IMR-90 (cell line): ENCODE measurements at regions not wholly inside any gene's neighbourhood (a gene's known extent, or its start where the extent isn't known, plus 50 kb on each side); places are given as distances from the start of the nearest gene placed in this dataset.

Source experiments
- ATAC-seq: fragments of 200-7000 bp; cut with Tn5 transposase; 2 replicates; pipeline ENCODE4 v1.9.1; 2020; ENCODE audit warnings: low read depth, mild to moderate bottlenecking, moderate library complexity
- BruUV-seq: library from RNA; stranded (reverse); fragments of 400-500 nt; replicated peaks from 2 replicates; lab custom pipeline; 2021; lab: Mats Ljungman, UMichigan
- CTCF ChIA-PET: fragments of 300-600 bp; formaldehyde crosslinking; extraction: SDS; loops from one replicate; lab custom pipeline; 2021; ENCODE audit warnings: antibody characterized with exemption; lab: Yijun Ruan, JAX
- POLR2A ChIA-PET: fragments of 300-600 bp; sonication (Branson Sonifier 250); formaldehyde crosslinking; loops from one replicate; lab custom pipeline; 2022; ENCODE audit warnings: antibody characterized with exemption; ENCODE audit not compliant: unreplicated experiment; lab: Charles Lee
- DNase-seq: peaks from one replicate; pipeline ENCODE4 v3.0.0; 2013
- H2AFZ ChIP-seq: replicated peaks from 2 replicates; pipeline ENCODE3; 2013; ENCODE audit warnings: low read length, mild to moderate bottlenecking; ENCODE audit not compliant: poor library complexity
- H2AK5ac ChIP-seq: 2 replicates; pipeline ENCODE4 v1.6.1; 2013; ENCODE audit warnings: low read depth, low read length, inconsistent platforms
- H2AK9ac ChIP-seq: replicated peaks from 2 replicates; pipeline ENCODE3; 2013; ENCODE audit warnings: mild to moderate bottlenecking, low read depth, low read length, moderate library complexity; ENCODE audit not compliant: poor library complexity
- H2BK120ac ChIP-seq: 2 replicates; pipeline ENCODE4 v1.6.1; 2013; ENCODE audit warnings: low read depth, low read length, inconsistent platforms
- H2BK15ac ChIP-seq: 3 replicates; pipeline ENCODE4 v1.6.1; 2013; ENCODE audit warnings: low read depth, low read length, inconsistent platforms
- H2BK20ac ChIP-seq: 2 replicates; pipeline ENCODE4 v1.6.1; 2013; ENCODE audit warnings: low read depth, mild to moderate bottlenecking, inconsistent platforms, low read length, moderate library complexity
- H2BK5ac ChIP-seq: 2 replicates; pipeline ENCODE4 v1.6.1; 2013; ENCODE audit warnings: mild to moderate bottlenecking, low read depth, low read length, inconsistent platforms; ENCODE audit not compliant: poor library complexity, severe bottlenecking
- H3K14ac ChIP-seq: replicated peaks from 2 replicates; pipeline ENCODE4 v1.6.1; 2013; ENCODE audit warnings: low read depth, low read length, inconsistent platforms
- H3K18ac ChIP-seq: 2 replicates; pipeline ENCODE4 v1.6.1; 2013; ENCODE audit warnings: low read depth, low read length, control low read depth
- H3K23ac ChIP-seq: 2 replicates; pipeline ENCODE4 v1.6.1; 2013; ENCODE audit warnings: low read depth, low read length, inconsistent platforms
- H3K27ac ChIP-seq: 2 replicates; pipeline ENCODE4 v1.5.1; 2013; ENCODE audit warnings: mild to moderate bottlenecking, control low read depth, low read length; ENCODE audit not compliant: insufficient read depth
- H3K27me3 ChIP-seq: 2 replicates; pipeline ENCODE4 v1.6.1; 2013; ENCODE audit warnings: low read length; ENCODE audit not compliant: control insufficient read depth, insufficient read depth
- H3K36me3 ChIP-seq: 2 replicates; pipeline ENCODE4 v1.6.1; 2013; ENCODE audit warnings: low read length, mixed read lengths; ENCODE audit not compliant: control insufficient read depth, insufficient read depth
- H3K4ac ChIP-seq: 2 replicates; pipeline ENCODE4 v1.6.1; 2013; ENCODE audit warnings: low read depth, low read length, inconsistent platforms
- H3K4me1 ChIP-seq: 2 replicates; pipeline ENCODE4 v1.6.1; 2013; ENCODE audit warnings: low read length, mixed read lengths; ENCODE audit not compliant: control insufficient read depth, insufficient read depth
- H3K4me2 ChIP-seq: 2 replicates; pipeline ENCODE4 v1.6.1; 2013; ENCODE audit warnings: low read depth, mild to moderate bottlenecking, control low read depth, low read length, moderate library complexity
- H3K4me3 ChIP-seq: 2 replicates; pipeline ENCODE4 v1.5.1; 2013; ENCODE audit warnings: low read depth, mild to moderate bottlenecking, control low read depth, low read length, moderate library complexity; ENCODE audit not compliant: insufficient read depth
- H3K56ac ChIP-seq: 2 replicates; pipeline ENCODE4 v1.6.1; 2013; ENCODE audit warnings: low read length, inconsistent platforms; ENCODE audit not compliant: insufficient read depth; ENCODE audit errors: extremely low read depth
- H3K79me1 ChIP-seq, 2 experiments: 2 replicates each; pipeline ENCODE4 v1.6.1; 2013; ENCODE audit warnings: low read length in 2 of 2, inconsistent platforms in 1 of 2, low read depth in 1 of 2
- H3K9ac ChIP-seq: 2 replicates; pipeline ENCODE4 v1.6.1; 2013; ENCODE audit warnings: low read depth, low read length, control low read depth
- H3K9me1 ChIP-seq: 2 replicates; pipeline ENCODE4 v1.6.1; 2013; ENCODE audit warnings: low read length, inconsistent platforms; ENCODE audit not compliant: insufficient read depth
- H3K9me3 ChIP-seq: 2 replicates; pipeline ENCODE4 v1.6.1; 2013; ENCODE audit warnings: low read length; ENCODE audit not compliant: control insufficient read depth, insufficient read depth
- H4K20me1 ChIP-seq: 2 replicates; pipeline ENCODE4 v1.6.1; 2013; ENCODE audit warnings: low read length, inconsistent platforms; ENCODE audit not compliant: insufficient read depth
- H4K5ac ChIP-seq: 2 replicates; pipeline ENCODE4 v1.6.1; 2013; ENCODE audit warnings: mild to moderate bottlenecking, low read depth, low read length, control low read depth
- H4K8ac ChIP-seq, 2 experiments: 2 replicates each; pipeline ENCODE4 v1.6.1; 2013; ENCODE audit warnings: low read depth in 2 of 2, low read length in 2 of 2, control low read depth in 1 of 2, inconsistent platforms in 1 of 2
- H4K91ac ChIP-seq: 2 replicates; pipeline ENCODE4 v1.6.1; 2013; ENCODE audit warnings: low read depth, low read length, inconsistent platforms; ENCODE audit not compliant: insufficient read depth
- NFE2L2 ChIP-seq: fragments of 150-350 bp; IDR thresholded peaks from 2 replicates; pipeline ENCODE4 v1.6.1; 2016; ENCODE audit warnings: low read depth, mild to moderate bottlenecking, low read length
- RCOR1 ChIP-seq: IDR thresholded peaks from 2 replicates; pipeline ENCODE4 v1.6.1; 2012; ENCODE audit warnings: mild to moderate bottlenecking, low read length, improper control_type of control experiment; ENCODE audit not compliant: insufficient replicate concordance
- WGBS, 2 experiments: methylation state at CpG; one replicate each; pipeline versions ENCODE4 v1.1.5 to v1.1.7; 2013; ENCODE audit warnings: missing lambda C conversion rate in 2 of 2; ENCODE audit not compliant: insufficient read length in 1 of 2; ENCODE audit errors: extremely low coverage in 2 of 2; 5-methylcytosine and 5-hydroxymethylcytosine counted together
- dilution Hi-C: fragments of 300-500 bp; cut with HindIII; formaldehyde crosslinking; loops from one replicate; pipeline ENCODE4 v1.14.3; 2018; ENCODE audit warnings: low sequenced_read_pairs; ENCODE audit not compliant: unreplicated experiment
- in situ Hi-C: fragments of 300-500 bp; cut with MboI; formaldehyde crosslinking; loops from 3 replicates; pipeline ENCODE4 v1.14.3; 2019; ENCODE audit warnings: low sequenced_read_pairs, inconsistent platforms, mixed read lengths
- intact Hi-C: fragments of 100-400 bp; cut with micrococcal nuclease; formaldehyde crosslinking; loops from 2 replicates; pipeline ENCODE4 v1.10.0; 2022

DNA sequence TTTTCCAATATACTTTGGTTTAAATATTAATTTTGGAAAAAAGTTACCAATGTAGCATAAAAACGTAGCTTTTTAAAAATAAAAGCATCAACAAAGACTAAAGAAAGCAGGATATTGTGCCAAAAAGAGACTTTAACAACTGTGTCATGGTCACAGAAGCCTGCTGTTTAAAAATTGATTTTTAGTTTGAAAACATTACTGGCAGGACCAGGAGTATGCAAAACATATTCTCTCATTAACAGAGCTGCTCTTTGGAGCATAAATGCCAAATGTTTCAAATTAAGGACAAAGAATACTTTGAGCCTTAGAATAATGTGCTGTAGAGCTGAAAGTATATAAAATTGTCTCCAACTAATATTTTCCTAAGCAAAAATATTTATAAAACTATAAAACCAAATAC is 279.0 kb downstream of the ARAP2 start:
- no TSS peak for BruUV-seq
- Histone ChIP-seq H3K14ac (no peak overlapping the region), H3K27ac (no peak overlapping the region), H3K79me1 (no peaks in the 10 kb centered on the region), H3K18ac (no peak overlapping the region), H3K27me3 (no peaks in the 10 kb centered on the region), H3K23ac (no peak overlapping the region), H2BK120ac (no peak overlapping the region), H2AFZ (no peak overlapping the region), H4K91ac (no peak overlapping the region), H4K8ac (no peak overlapping the region), H3K9ac (no peak overlapping the region), H3K4me1 (no peaks in the 10 kb centered on the region), H3K56ac (no peak overlapping the region), H2BK20ac (no peak overlapping the region), H3K36me3 (no peaks in the 10 kb centered on the region), H2BK5ac (no peak overlapping the region), H4K5ac (no peak overlapping the region), H3K4ac (no peak overlapping the region), H2AK9ac (no peak overlapping the region), H3K4me2 (no peak overlapping the region), H3K9me3 (no peaks in the 10 kb centered on the region; the same call in 1 of the 2 replicates), H3K4me3 (no peak overlapping the region), H2BK15ac (no peak overlapping the region), H2AK5ac (no peak overlapping the region), H4K20me1 (no peaks in the 10 kb centered on the region), H3K9me1 (no peaks in the 10 kb centered on the region)
- intact Hi-C loops, result no loop called here
- in situ Hi-C loops, result no loop called here
- POLR2A ChIA-PET, result no interaction called here
- TF ChIP-seq NFE2L2 (no peak), RCOR1 (no peak)
- dilution Hi-C loops, result no loop called here
- WGBS, 2 experiments, result no CpG with 5 or more reads among the region's 1 CpG
- CTCF ChIA-PET, result no interaction called here
- ATAC-seq (no peak), DNase-seq (no peak)
